HEK293 (cell line): ENCODE measurements at regions not wholly inside any gene's neighbourhood (a gene's known extent, or its start where the extent isn't known, plus 50 kb on each side); places are given as distances from the start of the nearest gene placed in this dataset.

Experiments used
- CTCF ChIA-PET: fragments of 350-600 bp; formaldehyde crosslinking; extraction: SDS; loops from one replicate; lab custom pipeline; 2021; ENCODE audit warnings: antibody characterized with exemption; lab: Yijun Ruan, JAX
- POLR2A ChIA-PET: fragments of 300-600 bp; formaldehyde crosslinking; extraction: SDS; loops from one replicate; lab custom pipeline; 2020; ENCODE audit warnings: antibody characterized with exemption, inconsistent platforms; lab: Yijun Ruan, JAX
- H3K27ac ChIP-seq: fragments of 200-500 bp; sonication (Bioruptor generic); 2 replicates; pipeline ENCODE4 v1.5.1; 2014; ENCODE audit warnings: low read depth, low read length, control low read depth, inconsistent platforms; ENCODE audit errors: extremely low read depth
- H3K36me3 ChIP-seq, 2 experiments: fragments of 200-500 bp in 1 of 2; sonication (Bioruptor generic) in 1 of 2; 1 replicate in 1 of 2; 2 replicates in 1 of 2; pipeline ENCODE4 v1.5.1; 2014 to 2017; ENCODE audit warnings: inconsistent platforms in 2 of 2, low read length in 2 of 2; ENCODE audit not compliant: control insufficient read depth in 2 of 2, insufficient read depth in 1 of 2
- H3K4me1 ChIP-seq: fragments of 200-500 bp; sonication (Bioruptor generic); 2 replicates; pipeline ENCODE4 v1.5.1; 2014; ENCODE audit warnings: mild to moderate bottlenecking, low read length, inconsistent platforms; ENCODE audit not compliant: control insufficient read depth, insufficient read depth
- H3K4me3 ChIP-seq: 2 replicates; pipeline ENCODE4 v1.5.1; 2011; ENCODE audit warnings: low read depth, mild to moderate bottlenecking, control low read depth, low read length, moderate library complexity
- H3K9me3 ChIP-seq: fragments of 200-500 bp; sonication (Bioruptor generic); 2 replicates; pipeline ENCODE4 v1.5.1; 2014; ENCODE audit warnings: low read depth, low read length, inconsistent platforms; ENCODE audit not compliant: control insufficient read depth, insufficient read depth
- BCL11B ChIP-seq: fragments of 450-650 bp; formaldehyde crosslinking; IDR thresholded peaks from 2 replicates; pipeline ENCODE4 v1.5.1; 2016; ENCODE audit warnings: low read depth, missing biosample characterization, missing genetic modification characterization
- BCL6B ChIP-seq: fragments of 450-650 bp; formaldehyde crosslinking; IDR thresholded peaks from 2 replicates; pipeline ENCODE4 v1.5.1; 2017; ENCODE audit warnings: missing biosample characterization, missing genetic modification characterization
- GLIS1 ChIP-seq: fragments of 450-650 bp; formaldehyde crosslinking; IDR thresholded peaks from 2 replicates; pipeline ENCODE4 v1.5.1; 2016; ENCODE audit warnings: missing biosample characterization, missing genetic modification characterization
- KLF1 ChIP-seq: fragments of 450-650 bp; formaldehyde crosslinking; IDR thresholded peaks from 2 replicates; pipeline ENCODE4 v1.5.1; 2016; ENCODE audit warnings: missing biosample characterization, missing genetic modification characterization
- KLF9 ChIP-seq: fragments of 450-650 bp; formaldehyde crosslinking; IDR thresholded peaks from 2 replicates; pipeline ENCODE4 v1.5.1; 2016; ENCODE audit warnings: missing biosample characterization, missing genetic modification characterization, low read depth
- SCRT2 ChIP-seq: fragments of 450-650 bp; formaldehyde crosslinking; IDR thresholded peaks from 2 replicates; pipeline ENCODE4 v1.5.1; 2016; ENCODE audit warnings: missing biosample characterization, missing genetic modification characterization
- SP3 ChIP-seq: fragments of 450-650 bp; formaldehyde crosslinking; IDR thresholded peaks from 2 replicates; pipeline ENCODE4 v1.5.1; 2016; ENCODE audit warnings: missing biosample characterization, missing genetic modification characterization
- ZBTB44 ChIP-seq: fragments of 450-650 bp; IDR thresholded peaks from 2 replicates; pipeline ENCODE4 v1.5.1; 2018; ENCODE audit warnings: missing biosample characterization, mild to moderate bottlenecking, missing genetic modification characterization
- ZFP3 ChIP-seq: fragments of 450-650 bp; formaldehyde crosslinking; IDR thresholded peaks from 2 replicates; pipeline ENCODE4 v1.5.1; 2016; ENCODE audit warnings: low read depth, missing biosample characterization, missing genetic modification characterization
- ZIC2 ChIP-seq: fragments of 450-650 bp; formaldehyde crosslinking; IDR thresholded peaks from 2 replicates; pipeline ENCODE4 v1.5.1; 2016; ENCODE audit warnings: missing biosample characterization, missing genetic modification characterization
- ZNF132 ChIP-seq: fragments of 450-650 bp; formaldehyde crosslinking; IDR thresholded peaks from 2 replicates; pipeline ENCODE4 v1.5.1; 2017; ENCODE audit warnings: missing biosample characterization, missing genetic modification characterization, borderline replicate concordance
- ZNF146 ChIP-seq: fragments of 450-650 bp; formaldehyde crosslinking; IDR thresholded peaks from 2 replicates; pipeline ENCODE4 v1.5.1; 2016; ENCODE audit warnings: missing biosample characterization, missing genetic modification characterization
- ZNF248 ChIP-seq: fragments of 450-650 bp; formaldehyde crosslinking; IDR thresholded peaks from 2 replicates; pipeline ENCODE4 v1.5.1; 2017; ENCODE audit warnings: missing biosample characterization, missing genetic modification characterization
- ZNF324 ChIP-seq: fragments of 450-650 bp; formaldehyde crosslinking; IDR thresholded peaks from 2 replicates; pipeline ENCODE4 v1.5.1; 2016; ENCODE audit warnings: missing biosample characterization, missing genetic modification characterization
- ZNF350 ChIP-seq: fragments of 450-650 bp; formaldehyde crosslinking; IDR thresholded peaks from 2 replicates; pipeline ENCODE4 v1.5.0; 2017; ENCODE audit warnings: missing biosample characterization, mild to moderate bottlenecking, missing genetic modification characterization
- ZNF423 ChIP-seq: fragments of 450-650 bp; formaldehyde crosslinking; IDR thresholded peaks from 2 replicates; pipeline ENCODE4 v1.5.1; 2016; ENCODE audit warnings: missing biosample characterization, missing genetic modification characterization
- ZNF510 ChIP-seq: fragments of 450-650 bp; formaldehyde crosslinking; IDR thresholded peaks from 2 replicates; pipeline ENCODE4 v1.5.1; 2018; ENCODE audit warnings: mild to moderate bottlenecking, missing genetic modification characterization, missing biosample characterization; ENCODE audit not compliant: insufficient replicate concordance
- ZNF518A ChIP-seq: fragments of 450-650 bp; formaldehyde crosslinking; conservative IDR thresholded peaks from 2 replicates; pipeline ENCODE4 v1.5.1; 2016; ENCODE audit warnings: low read depth, missing biosample characterization, missing genetic modification characterization
- ZNF549 ChIP-seq: fragments of 450-650 bp; IDR thresholded peaks from 2 replicates; pipeline ENCODE4 v1.5.1; 2018; ENCODE audit warnings: missing biosample characterization, missing genetic modification characterization, mild to moderate bottlenecking, inconsistent platforms, moderate library complexity
- ZNF621 ChIP-seq: fragments of 450-650 bp; formaldehyde crosslinking; IDR thresholded peaks from 2 replicates; pipeline ENCODE4 v1.5.1; 2017; ENCODE audit warnings: missing biosample characterization, missing genetic modification characterization
- ZNF791 ChIP-seq: fragments of 450-650 bp; formaldehyde crosslinking; IDR thresholded peaks from 2 replicates; pipeline ENCODE4 v1.5.1; 2016; ENCODE audit warnings: missing biosample characterization, missing genetic modification characterization

DNA sequence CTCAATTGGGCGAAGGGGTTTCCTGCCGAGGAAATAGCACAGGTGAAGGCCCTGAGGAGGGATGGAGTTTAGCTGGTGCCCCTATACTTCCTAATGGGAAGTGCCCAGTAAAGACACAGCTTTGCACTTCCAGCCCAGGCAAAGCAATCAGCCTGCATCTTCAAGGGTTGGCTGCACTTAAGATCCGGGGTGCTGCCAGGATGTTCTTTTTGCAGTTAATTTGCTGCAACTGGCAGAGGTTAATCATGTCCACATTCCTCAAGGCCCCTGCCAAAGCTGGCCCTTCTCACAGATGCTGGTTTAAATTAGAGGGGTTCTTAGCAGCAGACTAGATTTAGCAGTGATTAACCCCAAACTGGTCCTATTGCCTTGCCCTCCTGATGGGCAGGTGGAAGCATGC lies 137.7 kb upstream of the NAV2 start (continued):
- TF ChIP-seq ZNF518A (tag by site-specific recombination) (no peak), KLF1 (tag by site-specific recombination) (no peak), BCL11B (tag by site-specific recombination) (no peak), ZNF549 (tag by site-specific recombination) (no peak), ZNF350 (no peak), ZNF146 (tag by site-specific recombination) (no peak), SCRT2 (no peak)

DNA sequence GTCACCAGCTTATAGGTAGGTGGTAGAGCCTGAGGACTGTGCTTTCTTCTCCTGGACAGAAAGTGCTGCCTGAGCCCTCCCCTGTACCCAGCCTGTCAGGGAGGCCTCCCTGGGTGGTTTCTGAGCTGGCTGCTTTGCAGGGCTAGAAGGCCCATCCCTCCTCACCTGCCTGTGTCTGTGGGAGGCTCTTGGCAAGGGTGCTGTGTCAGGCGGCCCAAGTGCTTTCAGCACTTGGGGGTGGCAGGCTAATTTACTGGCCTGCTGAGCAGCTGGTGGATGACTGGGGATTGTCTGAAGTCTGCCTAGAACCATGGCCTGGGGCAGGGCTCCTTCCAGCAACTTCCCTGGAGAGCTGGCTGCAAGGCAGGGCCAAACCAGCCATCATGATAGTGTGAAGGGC lies 139.0 kb upstream of the NAV2 start:
- POLR2A ChIA-PET = no interaction called here
- CTCF ChIA-PET = interaction anchor here (2.2 to 2.8 kb wide), 2 partner anchors 10 to 169 kb away, joined by 11 to 14 read pairs; no protein-coding TSS in a partner anchor
- Histone ChIP-seq H3K27ac (no peak overlapping the region), H3K36me3 (no peaks in the 10 kb centered on the region), H3K4me3 (no peak overlapping the region), H3K9me3 (no peaks in the 10 kb centered on the region), H3K4me1 (no peaks in the 10 kb centered on the region)
- TF ChIP-seq ZNF510 (no peak), ZIC2 (tag by site-specific recombination) (peak; percentile 43), GLIS1 (peak; percentile 92)

GRCh38 chr11:19571906-19572305 lies 140.7 kb upstream of the NAV2 start:
- ChIA-PET CTCF (interaction anchor here (2.2 to 2.8 kb wide), 2 partner anchors 8 to 171 kb away, joined by 11 to 14 read pairs; no protein-coding TSS in a partner anchor), POLR2A (no interaction called here)
- Histone ChIP-seq H3K4me1 (no peaks in the 10 kb centered on the region), H3K4me3 (no peak overlapping the region), H3K9me3 (no peaks in the 10 kb centered on the region), H3K36me3 (no peaks in the 10 kb centered on the region), H3K27ac (no peak overlapping the region)
- TF ChIP-seq SP3 (tag by site-specific recombination) (no peak), BCL6B (tag by site-specific recombination) (no peak), ZNF248 (no peak), ZFP3 (tag by site-specific recombination) (no peak), ZNF324 (tag by site-specific recombination) (no peak), KLF1 (tag by site-specific recombination) (no peak), ZNF132 (tag by site-specific recombination) (no peak), ZNF549 (tag by site-specific recombination) (no peak), ZNF423 (tag by site-specific recombination) (no peak), KLF9 (tag by site-specific recombination) (no peak), ZNF791 (tag by site-specific recombination) (no peak), ZBTB44 (tag by site-specific recombination) (no peak), ZNF621 (no peak)
